Adrenal gland (tissue), 5 donors: ENCODE measurements at regions not wholly inside any gene's neighbourhood (a gene's known extent, or its start where the extent isn't known, plus 50 kb on each side); places are given as distances from the start of the nearest gene placed in this dataset.

Experiments
- POLR2A ChIP-seq, 2 donors: fragments of 450-650 bp; IDR thresholded peaks; one replicate each; pipeline ENCODE4 v1.6.1; 2017; ENCODE audit warnings: antibody characterized with exemption in 2 of 2, mild to moderate bottlenecking in 2 of 2, moderate library complexity in 1 of 2
- TF ChIP-seq, protein P1 (sequence below), 6 experiments: fragments of 450-650 bp in 4 of 6; fragments of 200-600 bp in 2 of 6; sonication (generic) in 1 of 6; IDR thresholded peaks; 1 replicate in 5 of 6; 2 replicates in 1 of 6; pipeline versions ENCODE4 v1.5.1 to v1.8.0; 2016 to 2021; ENCODE audit warnings: antibody characterized with exemption in 6 of 6, mild to moderate bottlenecking in 2 of 6, moderate library complexity in 1 of 6
- donor health status: DM: no; HTN: no; CAD: no.

DNA sequence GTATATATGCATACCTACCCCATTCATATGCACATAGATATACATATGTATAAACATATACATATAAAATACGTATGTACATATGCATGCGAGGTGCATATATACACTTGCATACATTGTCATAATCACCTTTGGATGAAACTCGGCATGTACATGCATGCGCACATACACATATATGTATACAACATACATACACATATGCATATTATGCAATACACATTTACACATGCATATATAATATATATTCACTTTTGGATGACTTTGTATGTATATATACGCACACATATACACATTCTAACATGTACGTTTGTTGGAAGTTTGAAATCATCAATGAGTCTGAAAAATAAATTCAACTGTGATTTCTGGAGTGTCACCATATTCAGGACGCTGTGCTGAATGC is 401.6 kb upstream of the TBX3 start:
- TF ChIP-seq POLR2A (IDR thresholded peaks at IDR 0.05), result no peak
- TF ChIP-seq, protein P1, sequence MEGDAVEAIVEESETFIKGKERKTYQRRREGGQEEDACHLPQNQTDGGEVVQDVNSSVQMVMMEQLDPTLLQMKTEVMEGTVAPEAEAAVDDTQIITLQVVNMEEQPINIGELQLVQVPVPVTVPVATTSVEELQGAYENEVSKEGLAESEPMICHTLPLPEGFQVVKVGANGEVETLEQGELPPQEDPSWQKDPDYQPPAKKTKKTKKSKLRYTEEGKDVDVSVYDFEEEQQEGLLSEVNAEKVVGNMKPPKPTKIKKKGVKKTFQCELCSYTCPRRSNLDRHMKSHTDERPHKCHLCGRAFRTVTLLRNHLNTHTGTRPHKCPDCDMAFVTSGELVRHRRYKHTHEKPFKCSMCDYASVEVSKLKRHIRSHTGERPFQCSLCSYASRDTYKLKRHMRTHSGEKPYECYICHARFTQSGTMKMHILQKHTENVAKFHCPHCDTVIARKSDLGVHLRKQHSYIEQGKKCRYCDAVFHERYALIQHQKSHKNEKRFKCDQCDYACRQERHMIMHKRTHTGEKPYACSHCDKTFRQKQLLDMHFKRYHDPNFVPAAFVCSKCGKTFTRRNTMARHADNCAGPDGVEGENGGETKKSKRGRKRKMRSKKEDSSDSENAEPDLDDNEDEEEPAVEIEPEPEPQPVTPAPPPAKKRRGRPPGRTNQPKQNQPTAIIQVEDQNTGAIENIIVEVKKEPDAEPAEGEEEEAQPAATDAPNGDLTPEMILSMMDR (IDR thresholded peaks at IDR 0.05), result no peak
